GM21737 (cell line): ENCODE measurements at regions not wholly inside any gene's neighbourhood (a gene's known extent, or its start where the extent isn't known, plus 50 kb on each side); places are given as distances from the start of the nearest gene placed in this dataset.
A peak's percentile ranks its signal among the peaks of the same experiment; 100 is the strongest.

Experiments used
- ATAC-seq: cut with Tn5 transposase; IDR thresholded peaks from one replicate; pipeline ENCODE4 v1.9.1; 2021; ENCODE audit warnings: mild to moderate bottlenecking, moderate library complexity; ENCODE audit not compliant: unreplicated experiment

DNA sequence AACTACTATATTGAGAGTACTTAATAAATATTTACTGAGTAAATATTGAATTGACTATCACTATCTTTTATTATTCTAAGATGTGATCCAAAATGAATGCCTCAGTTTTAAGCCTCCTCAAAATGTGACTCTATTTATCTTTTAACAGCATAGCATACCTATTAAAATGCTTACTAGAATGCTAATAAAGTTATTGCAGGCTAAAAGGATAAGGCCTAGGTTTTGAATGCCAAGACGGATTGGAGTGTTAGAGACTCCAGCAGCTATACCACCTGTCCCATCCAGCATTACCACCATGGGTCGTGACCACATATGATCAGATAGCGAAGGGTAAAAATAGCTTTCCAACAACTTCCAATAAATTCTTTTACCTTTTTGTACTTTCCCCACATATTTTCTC is 64.7 kb upstream of the MYRIP start:
- ATAC-seq, result no peak

GRCh38 chr3:39748002-39748401 is 61.4 kb upstream of the MYRIP start:
- no peak for ATAC-seq

DNA sequence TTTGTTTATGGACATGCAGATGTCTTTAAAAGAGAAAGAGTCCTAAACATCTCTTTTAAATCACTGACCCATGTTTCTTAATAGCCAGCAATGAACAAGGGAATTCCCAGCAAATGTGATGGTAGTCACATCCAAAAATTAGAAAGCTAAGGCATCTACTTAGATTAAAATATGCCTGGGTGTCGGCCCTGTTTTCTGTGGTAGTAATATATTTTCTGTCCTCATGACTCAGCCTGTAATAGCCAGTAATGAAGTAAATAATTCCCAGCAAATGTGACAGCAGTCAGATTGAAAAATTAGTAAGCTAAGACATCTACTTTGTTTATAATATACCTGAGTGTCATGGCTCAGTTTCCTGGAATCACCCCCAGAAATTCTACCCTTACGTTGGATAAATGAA is 60.6 kb upstream of the MYRIP start:
- no peak for ATAC-seq

GRCh38 chr3:39750712-39751111 is 58.7 kb upstream of the MYRIP start:
- no peak for ATAC-seq

GRCh38 chr3:39751286-39751685 is 58.1 kb upstream of the MYRIP start:
- ATAC-seq, result no peak

DNA sequence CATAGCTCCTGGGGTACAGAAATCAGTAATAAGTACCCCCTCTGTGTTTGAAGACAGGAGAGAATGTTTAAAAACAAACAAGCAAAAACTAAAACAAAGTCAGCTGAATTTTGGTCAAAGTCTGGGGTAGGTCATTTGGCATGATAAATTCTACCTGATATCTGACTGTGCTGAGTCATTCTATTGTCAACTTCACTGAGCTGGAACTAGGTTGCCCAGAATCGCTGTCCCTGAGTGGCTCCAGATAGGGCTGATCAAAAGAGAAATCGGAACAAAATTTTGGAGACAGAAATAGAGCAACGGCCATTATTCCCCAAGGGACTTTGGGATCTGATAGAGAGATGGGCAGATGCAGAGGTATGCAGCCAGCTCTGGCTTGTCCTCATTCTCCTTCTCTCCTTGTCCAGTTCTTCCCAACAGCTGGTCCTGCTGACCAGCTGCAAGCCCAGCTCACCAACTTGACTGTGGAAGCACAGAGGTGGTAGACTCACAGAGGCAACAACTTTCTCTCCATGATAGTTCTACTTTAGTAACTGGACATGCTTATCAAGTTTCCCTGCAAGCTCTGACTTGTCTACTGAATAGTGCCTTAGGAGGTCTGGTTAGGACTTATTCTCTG is 57.3 kb upstream of the MYRIP start:
- no peak for ATAC-seq

DNA sequence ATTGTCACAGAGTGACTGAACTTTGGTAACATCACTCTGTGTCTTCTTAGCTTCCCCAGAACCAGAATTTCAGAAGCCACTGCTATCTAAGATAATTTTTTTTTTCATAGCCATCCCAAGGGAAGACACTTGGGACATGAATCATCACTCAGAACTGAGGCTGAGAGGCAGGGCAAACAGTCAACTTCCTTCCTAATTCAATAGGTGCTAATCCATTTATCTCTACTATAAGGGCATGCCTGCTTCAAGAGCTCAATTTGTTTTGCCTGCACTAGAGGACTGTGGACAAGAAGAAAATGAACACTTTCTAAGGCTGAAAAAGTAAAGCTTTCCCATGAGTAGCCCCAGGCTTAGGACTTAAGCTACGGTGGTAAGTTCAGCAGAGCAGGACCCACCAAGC is 56.7 kb upstream of the MYRIP start:
- no peak for ATAC-seq

DNA sequence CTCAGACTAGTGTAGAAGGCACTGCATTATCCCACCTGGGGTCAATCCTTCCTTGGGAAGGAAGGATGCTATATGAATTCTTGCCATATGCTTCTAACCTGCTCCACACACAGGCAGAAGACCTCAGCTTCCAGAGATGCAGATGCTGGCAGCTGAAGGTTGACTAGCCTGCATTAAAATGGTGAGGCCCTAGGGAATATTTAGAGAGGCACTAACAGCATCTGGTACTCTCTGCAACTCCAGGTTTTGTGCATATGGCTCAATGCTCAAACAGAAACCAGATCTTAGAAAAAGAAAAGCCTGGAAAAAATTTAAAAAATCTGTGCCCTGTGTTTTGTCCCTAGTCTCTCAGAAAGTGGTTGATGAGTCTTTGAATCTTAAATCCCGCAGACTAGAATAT is 56.0 kb upstream of the MYRIP start:
- no peak for ATAC-seq

- peak; percentile 58 for ATAC-seq
Observed at GRCh38 chr3:39754549-39754948, 54.9 kb upstream of the MYRIP start.

GRCh38 chr3:39755100-39755499 is 54.3 kb upstream of the MYRIP start:
- ATAC-seq, result no peak

DNA sequence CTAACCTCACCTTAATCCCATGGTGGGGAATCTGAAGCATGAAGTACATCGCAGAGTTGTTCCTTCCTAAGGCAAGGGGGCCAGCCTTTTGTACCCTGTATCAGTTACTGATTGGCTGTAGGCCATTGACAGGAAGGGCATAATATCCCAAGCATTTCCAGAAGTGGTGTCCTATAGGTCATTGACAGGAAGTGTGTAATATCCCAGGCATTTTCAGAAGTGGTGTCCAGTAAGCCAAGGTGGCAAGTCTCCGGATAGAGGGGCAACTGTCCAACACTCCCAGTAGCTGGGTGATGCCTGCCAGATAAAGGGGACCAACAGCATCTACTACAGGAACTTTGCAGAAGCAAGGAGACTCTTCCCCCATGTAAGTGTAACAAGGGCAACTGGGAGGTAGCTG is 52.1 kb upstream of the MYRIP start:
- no peak for ATAC-seq
